Fibroblast of pulmonary artery (primary cell): ENCODE measurements at regions not wholly inside any gene's neighbourhood (a gene's known extent, or its start where the extent isn't known, plus 50 kb on each side); places are given as distances from the start of the nearest gene placed in this dataset.

Experiments used
- DNase-seq: peaks from one replicate; pipeline ENCODE4 v3.0.0-alpha.2; 2010; ENCODE audit warnings: low read depth
- H3K4me3 ChIP-seq: replicated peaks from 2 replicates; pipeline ENCODE4 v1.5.1; 2011; ENCODE audit warnings: low read depth, mild to moderate bottlenecking, control low read depth, low read length, moderate library complexity
- CTCF ChIP-seq: IDR thresholded peaks from 2 replicates; pipeline ENCODE4 v1.5.1; 2011; ENCODE audit warnings: mild to moderate bottlenecking, control low read depth, low read length, inconsistent platforms; ENCODE audit errors: missing control alignments

DNA sequence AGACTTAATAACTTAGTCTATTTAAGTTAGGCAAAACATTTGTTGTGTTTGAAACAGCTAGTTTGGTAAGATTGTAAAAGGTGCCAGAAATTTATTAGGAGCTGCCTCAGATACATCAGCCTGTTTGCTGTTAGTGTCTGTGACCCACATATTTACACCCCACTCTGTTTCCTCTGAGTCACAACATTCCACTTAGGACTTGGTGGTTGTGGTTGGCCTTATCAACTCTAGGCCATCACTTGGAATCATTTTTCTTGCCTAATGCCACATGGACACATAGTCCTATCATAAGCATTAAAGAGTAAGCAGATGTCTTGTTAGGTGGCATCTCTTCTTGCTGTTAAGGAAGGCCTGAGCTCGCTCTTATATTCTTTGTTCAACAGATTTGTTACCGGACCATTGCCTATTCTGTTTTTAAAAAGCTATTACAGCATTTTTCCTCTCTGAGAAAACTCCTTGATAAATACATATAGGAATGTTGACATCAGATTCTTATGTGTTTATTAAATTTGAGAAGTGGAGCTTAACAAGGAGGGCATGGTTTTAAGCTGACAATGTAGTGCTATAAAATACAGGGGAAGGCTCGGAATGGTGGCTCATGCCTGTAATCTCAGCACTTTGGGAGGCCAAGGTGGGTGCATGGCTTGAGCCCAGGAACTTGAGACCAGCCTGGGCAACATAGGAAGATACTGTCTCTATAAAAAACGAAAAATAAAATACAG lies 51.2 kb upstream of the PGRMC2 start:
- DNase-seq: peak; percentile 87
- TF ChIP-seq CTCF: no peak
- H3K4me3 ChIP-seq: no peak overlapping the region

- TF ChIP-seq CTCF: no peak
- DNase-seq: no peak
- no peak overlapping the region for H3K4me3 ChIP-seq
Measured at GRCh38 chr4:128337863-128338262, 50.2 kb upstream of the PGRMC2 start.
